ENCODE measurements at regions not wholly inside any gene's neighbourhood (a gene's known extent, or its start where the extent isn't known, plus 50 kb on each side); places are given as distances from the start of the nearest gene placed in this dataset.
A peak's percentile ranks its signal among the peaks of the same experiment; 100 is the strongest.

- Mint-ChIP-seq H3K4me3 (no peak overlapping the region), H3K9me3 (no peaks in the 10 kb centered on the region), H3K27ac (no peak overlapping the region), H3K4me1 (ENCODE audit: low read depth) (no peaks in the 10 kb centered on the region), H3K27me3 (ENCODE audit: low read depth) (no peaks in the 10 kb centered on the region), H3K36me3 (ENCODE audit: low read depth) (no peaks in the 10 kb centered on the region)
- no peak for DNase-seq (ENCODE audit: low spot score)
These were observed 609.5 kb upstream of the VRK2 start for GRCh38 chr2:57437077-57437476.

DNA sequence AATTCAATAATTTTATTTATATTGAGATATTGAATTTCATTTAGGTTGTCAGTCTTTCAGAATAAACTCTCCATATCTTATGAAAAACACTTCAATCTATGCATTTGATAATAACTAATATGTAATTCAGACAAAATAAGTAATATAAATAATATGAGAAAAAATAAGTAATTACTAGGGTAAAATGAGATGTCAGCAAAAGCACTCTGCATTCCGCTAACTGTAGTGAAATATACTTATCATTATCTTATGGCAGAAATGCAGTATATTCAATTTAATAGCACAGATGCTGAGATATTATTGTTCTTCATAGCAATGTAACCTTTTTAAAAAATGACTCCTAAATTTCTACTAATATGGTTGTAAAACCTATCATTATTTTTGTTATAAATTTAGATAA, 606.2 kb upstream of the VRK2 start:
- no peaks in the 10 kb centered on the region for H3K36me3 Mint-ChIP-seq (ENCODE audit: low read depth)
- no peak overlapping the region for H3K4me3 Mint-ChIP-seq
- no peak for DNase-seq (ENCODE audit: low spot score)
- no peaks in the 10 kb centered on the region for H3K27me3 Mint-ChIP-seq (ENCODE audit: low read depth)
- no peaks in the 10 kb centered on the region for H3K4me1 Mint-ChIP-seq (ENCODE audit: low read depth)
- H3K27ac Mint-ChIP-seq = no peak overlapping the region
- no peaks in the 10 kb centered on the region for H3K9me3 Mint-ChIP-seq

DNA sequence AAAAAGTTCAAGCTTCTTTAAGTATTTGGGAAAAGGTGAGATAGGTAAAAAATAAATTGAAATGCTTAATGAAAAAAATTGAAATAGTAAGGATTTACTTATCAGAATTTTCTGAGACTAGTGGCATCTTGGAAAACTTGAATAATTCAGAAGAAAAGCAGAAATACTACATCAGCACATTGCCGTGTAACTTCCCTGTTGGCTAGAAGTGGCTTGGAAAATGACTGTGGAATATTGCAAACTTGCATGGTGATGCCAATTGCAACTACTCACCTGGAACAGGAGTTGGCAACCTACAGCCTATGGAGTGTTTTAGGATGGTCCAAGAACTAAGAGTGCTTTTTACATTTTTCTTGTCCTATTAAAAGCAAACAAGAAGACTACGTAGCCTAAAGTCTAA, 603.5 kb upstream of the VRK2 start:
- no peak overlapping the region for H3K27ac Mint-ChIP-seq
- H3K9me3 Mint-ChIP-seq = no peaks in the 10 kb centered on the region
- no peaks in the 10 kb centered on the region for H3K27me3 Mint-ChIP-seq (ENCODE audit: low read depth)
- no peak for DNase-seq (ENCODE audit: low spot score)
- H3K36me3 Mint-ChIP-seq (ENCODE audit: low read depth) = no peaks in the 10 kb centered on the region
- H3K4me3 Mint-ChIP-seq = no peak overlapping the region
- no peaks in the 10 kb centered on the region for H3K4me1 Mint-ChIP-seq (ENCODE audit: low read depth)

- Mint-ChIP-seq H3K27me3 (ENCODE audit: low read depth) (no peaks in the 10 kb centered on the region), H3K4me3 (no peak overlapping the region), H3K27ac (no peak overlapping the region), H3K9me3 (no peaks in the 10 kb centered on the region), H3K36me3 (ENCODE audit: low read depth) (no peaks in the 10 kb centered on the region), H3K4me1 (ENCODE audit: low read depth) (no peaks in the 10 kb centered on the region)
- DNase-seq (ENCODE audit: low spot score) = no peak
These were observed 602.6 kb upstream of the VRK2 start for GRCh38 chr2:57443973-57444521.

- Mint-ChIP-seq H3K9me3 (no peaks in the 10 kb centered on the region), H3K27ac (no peak overlapping the region), H3K4me3 (no peak overlapping the region), H3K36me3 (ENCODE audit: low read depth) (no peaks in the 10 kb centered on the region), H3K27me3 (ENCODE audit: low read depth) (no peaks in the 10 kb centered on the region), H3K4me1 (ENCODE audit: low read depth) (no peaks in the 10 kb centered on the region)
- DNase-seq (ENCODE audit: low spot score) = no peak
These were observed 601.7 kb upstream of the VRK2 start for GRCh38 chr2:57444752-57445430.

- no peak for DNase-seq (ENCODE audit: low spot score)
- Mint-ChIP-seq H3K4me1 (ENCODE audit: low read depth) (no peaks in the 10 kb centered on the region), H3K9me3 (no peaks in the 10 kb centered on the region), H3K4me3 (no peak overlapping the region), H3K27ac (no peak overlapping the region), H3K36me3 (ENCODE audit: low read depth) (no peaks in the 10 kb centered on the region), H3K27me3 (ENCODE audit: low read depth) (no peaks in the 10 kb centered on the region)
These were observed 597.8 kb upstream of the VRK2 start for GRCh38 chr2:57448816-57449215.

- Mint-ChIP-seq H3K9me3 (no peaks in the 10 kb centered on the region), H3K27me3 (ENCODE audit: low read depth) (no peaks in the 10 kb centered on the region), H3K4me1 (ENCODE audit: low read depth) (no peaks in the 10 kb centered on the region), H3K4me3 (no peak overlapping the region), H3K36me3 (ENCODE audit: low read depth) (no peaks in the 10 kb centered on the region), H3K27ac (no peak overlapping the region)
- peak; percentile 8 for DNase-seq (ENCODE audit: low spot score)
These were observed 596.4 kb upstream of the VRK2 start for GRCh38 chr2:57450170-57450569.

- H3K36me3 Mint-ChIP-seq (ENCODE audit: low read depth) = no peaks in the 10 kb centered on the region
- no peaks in the 10 kb centered on the region for H3K4me1 Mint-ChIP-seq (ENCODE audit: low read depth)
- no peak overlapping the region for H3K27ac Mint-ChIP-seq
- no peak overlapping the region for H3K4me3 Mint-ChIP-seq
- no peaks in the 10 kb centered on the region for H3K9me3 Mint-ChIP-seq
- no peak for DNase-seq (ENCODE audit: low spot score)
- no peaks in the 10 kb centered on the region for H3K27me3 Mint-ChIP-seq (ENCODE audit: low read depth)
These were observed 594.0 kb upstream of the VRK2 start for GRCh38 chr2:57452634-57453033.

DNA sequence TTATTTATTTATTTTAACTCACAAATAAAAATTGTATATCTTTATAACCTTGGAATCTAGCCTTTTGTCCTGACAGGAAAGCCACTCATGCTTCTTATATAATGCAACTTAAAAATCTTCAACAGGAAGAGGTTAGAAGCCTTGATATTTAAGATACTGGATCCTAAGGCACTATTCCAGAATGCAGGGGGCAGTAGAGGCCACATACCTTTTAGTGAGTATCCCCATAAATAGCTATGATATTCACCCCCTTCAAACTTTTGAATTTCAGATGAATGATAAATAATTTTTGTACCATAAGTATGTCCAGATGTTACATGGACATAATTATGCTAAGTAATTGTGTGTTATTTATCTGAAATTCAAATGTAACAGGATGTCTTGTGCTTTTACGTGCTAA, 592.7 kb upstream of the VRK2 start:
- Mint-ChIP-seq H3K4me3 (no peak overlapping the region), H3K27me3 (ENCODE audit: low read depth) (no peaks in the 10 kb centered on the region), H3K27ac (no peak overlapping the region), H3K9me3 (no peaks in the 10 kb centered on the region), H3K4me1 (ENCODE audit: low read depth) (no peaks in the 10 kb centered on the region), H3K36me3 (ENCODE audit: low read depth) (no peaks in the 10 kb centered on the region)
- no peak for DNase-seq (ENCODE audit: low spot score)

GRCh38 chr2:57460396-57461276, 586.0 kb upstream of the VRK2 start:
- no peaks in the 10 kb centered on the region for H3K9me3 Mint-ChIP-seq
- no peaks in the 10 kb centered on the region for H3K36me3 Mint-ChIP-seq (ENCODE audit: low read depth)
- H3K4me1 Mint-ChIP-seq (ENCODE audit: low read depth) = no peaks in the 10 kb centered on the region
- H3K27ac Mint-ChIP-seq = no peak overlapping the region
- H3K27me3 Mint-ChIP-seq (ENCODE audit: low read depth) = no peaks in the 10 kb centered on the region
- no peak overlapping the region for H3K4me3 Mint-ChIP-seq
- DNase-seq (ENCODE audit: low spot score) = no peak

- Mint-ChIP-seq H3K27ac (no peak overlapping the region), H3K9me3 (no peaks in the 10 kb centered on the region), H3K4me1 (ENCODE audit: low read depth) (no peaks in the 10 kb centered on the region), H3K36me3 (ENCODE audit: low read depth) (no peaks in the 10 kb centered on the region), H3K27me3 (ENCODE audit: low read depth) (no peaks in the 10 kb centered on the region), H3K4me3 (no peak overlapping the region)
- DNase-seq (ENCODE audit: low spot score) = no peak
These were observed 585.0 kb upstream of the VRK2 start for GRCh38 chr2:57461624-57462023.

DNA sequence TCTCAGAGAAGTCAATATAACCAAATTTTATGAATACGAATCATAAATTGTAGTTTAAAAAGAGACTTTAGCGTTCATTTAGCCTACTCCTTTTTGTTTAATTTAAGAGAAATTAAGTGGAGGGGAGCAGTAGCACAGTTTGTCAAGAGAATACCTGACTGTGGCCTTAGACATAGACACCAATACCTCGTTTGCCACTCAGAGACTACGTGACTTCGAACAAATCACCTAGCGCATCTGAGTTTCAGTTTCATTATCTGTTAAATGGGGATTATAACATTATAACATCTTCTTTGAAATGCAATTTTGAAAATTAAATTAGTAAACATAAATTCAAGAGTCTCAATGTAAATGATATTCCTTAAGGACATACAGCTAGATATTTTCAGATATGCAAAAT, 581.5 kb upstream of the VRK2 start:
- DNase-seq (ENCODE audit: low spot score) = no peak
- no peaks in the 10 kb centered on the region for H3K27me3 Mint-ChIP-seq (ENCODE audit: low read depth)
- H3K27ac Mint-ChIP-seq = no peak overlapping the region
- no peak overlapping the region for H3K4me3 Mint-ChIP-seq
- no peaks in the 10 kb centered on the region for H3K9me3 Mint-ChIP-seq
- no peaks in the 10 kb centered on the region for H3K4me1 Mint-ChIP-seq (ENCODE audit: low read depth)
- no peaks in the 10 kb centered on the region for H3K36me3 Mint-ChIP-seq (ENCODE audit: low read depth)

GRCh38 chr2:57465967-57466366, 580.6 kb upstream of the VRK2 start:
- no peaks in the 10 kb centered on the region for H3K9me3 Mint-ChIP-seq
- no peak overlapping the region for H3K4me3 Mint-ChIP-seq
- H3K36me3 Mint-ChIP-seq (ENCODE audit: low read depth) = no peaks in the 10 kb centered on the region
- H3K27me3 Mint-ChIP-seq (ENCODE audit: low read depth) = no peaks in the 10 kb centered on the region
- DNase-seq (ENCODE audit: low spot score) = no peak
- no peak overlapping the region for H3K27ac Mint-ChIP-seq
- H3K4me1 Mint-ChIP-seq (ENCODE audit: low read depth) = no peaks in the 10 kb centered on the region

GRCh38 chr2:57475391-57475790, 571.2 kb upstream of the VRK2 start:
- Mint-ChIP-seq H3K36me3 (ENCODE audit: low read depth) (no peaks in the 10 kb centered on the region), H3K4me3 (no peak overlapping the region), H3K27ac (no peak overlapping the region), H3K27me3 (ENCODE audit: low read depth) (no peaks in the 10 kb centered on the region), H3K9me3 (no peaks in the 10 kb centered on the region), H3K4me1 (ENCODE audit: low read depth) (no peaks in the 10 kb centered on the region)
- DNase-seq (ENCODE audit: low spot score) = no peak

Measured in T-helper 2 cell treated with Interferon-gamma antibody and Interleukin-4, amounts not matched to agents 5 μg/mL and 100 μg/mL, for 36 hours (primary cell).